ENCODE measurements at regions not wholly inside any gene's neighbourhood (a gene's known extent, or its start where the extent isn't known, plus 50 kb on each side); places are given as distances from the start of the nearest gene placed in this dataset.
A peak's percentile ranks its signal among the peaks of the same experiment; 100 is the strongest.
"Not testable (repeated sequence)": the region's sequence is repeated elsewhere in the genome, so short reads cannot be mapped to it uniquely, and the experiment has no call there.

- no peak for DNase-seq
Observed at GRCh38 chr22:22168941-22169867, 75.4 kb upstream of the VPREB1 start.

GRCh38 chr22:22168190-22168940, 76.2 kb upstream of the VPREB1 start:
- peak; percentile 57 for DNase-seq

- DNase-seq, result no peak
Observed at GRCh38 chr22:22167791-22168189, 76.8 kb upstream of the VPREB1 start.

- no peak for DNase-seq
Observed at GRCh38 chr22:22166941-22167713, 77.5 kb upstream of the VPREB1 start.

- DNase-seq, result no peak
Observed at GRCh38 chr22:22165936-22166710, 78.5 kb upstream of the VPREB1 start.

- peak; percentile 9 for DNase-seq
Observed at GRCh38 chr22:22164541-22165272, 79.9 kb upstream of the VPREB1 start.

- DNase-seq, result no peak
Observed at GRCh38 chr22:22161924-22162851, 82.4 kb upstream of the VPREB1 start.

GRCh38 chr22:22160768-22161167, 83.8 kb upstream of the VPREB1 start:
- DNase-seq, result not testable (repeated sequence)

GRCh38 chr22:22159384-22159783, 85.2 kb upstream of the VPREB1 start:
- no peak for DNase-seq

GRCh38 chr22:22158965-22159364, 85.6 kb upstream of the VPREB1 start:
- no peak for DNase-seq

GRCh38 chr22:22158207-22158816, 86.3 kb upstream of the VPREB1 start:
- DNase-seq, result no peak

GRCh38 chr22:22157348-22157725, 87.2 kb upstream of the VPREB1 start:
- no peak for DNase-seq

GRCh38 chr22:22156716-22157347, 87.8 kb upstream of the VPREB1 start:
- peak; percentile 78 for DNase-seq

GRCh38 chr22:22156348-22156715, 88.3 kb upstream of the VPREB1 start:
- DNase-seq, result no peak

GRCh38 chr22:22155607-22156006, 89.0 kb upstream of the VPREB1 start:
- no peak for DNase-seq

GRCh38 chr22:22155146-22155545, 89.4 kb upstream of the VPREB1 start:
- DNase-seq, result no peak

GRCh38 chr22:22154040-22154439, 90.5 kb upstream of the VPREB1 start:
- no peak for DNase-seq

- no peak for DNase-seq
Observed at GRCh38 chr22:22151308-22151707, 93.3 kb upstream of the VPREB1 start.

- DNase-seq, result no peak
Observed at GRCh38 chr22:22150457-22150856, 94.1 kb upstream of the VPREB1 start.

GRCh38 chr22:22148905-22149304, 95.7 kb upstream of the VPREB1 start:
- DNase-seq, result no peak
